Upper lobe of left lung (tissue), 6 donors: ENCODE measurements at regions not wholly inside any gene's neighbourhood (a gene's known extent, or its start where the extent isn't known, plus 50 kb on each side); places are given as distances from the start of the nearest gene placed in this dataset.

Experiments used
- ATAC-seq, 2 donors: fragments of 200-7000 bp; cut with Tn5 transposase; one replicate each; pipeline ENCODE4 v1.9.1; 2022; ENCODE audit warnings: mild to moderate bottlenecking in 2 of 2, moderate library complexity in 2 of 2; ENCODE audit not compliant: low FRiP score in 2 of 2
- DNase-seq, 2 donors: peaks; one replicate each; pipeline ENCODE4 v3.0.0-alpha.2; 2019 to 2020
- H3K27ac ChIP-seq, 4 donors: fragments of 200-600 bp; sonication (generic); one replicate each; pipeline ENCODE4 v1.5.1; 2016 to 2019
- H3K27me3 ChIP-seq, 4 donors: fragments of 200-600 bp; sonication (generic); one replicate each; pipeline ENCODE4 v1.5.1; 2017 to 2019
- H3K36me3 ChIP-seq, 4 donors: fragments of 200-600 bp; sonication (generic); one replicate each; pipeline ENCODE4 v1.5.1; 2016 to 2019
- H3K4me1 ChIP-seq, 4 donors: fragments of 200-600 bp; sonication (generic); one replicate each; pipeline ENCODE4 v1.5.1; 2018 to 2019
- H3K4me3 ChIP-seq, 4 donors: fragments of 200-600 bp; sonication (generic); one replicate each; pipeline ENCODE4 v1.5.1; 2017 to 2019; ENCODE audit warnings: mild to moderate bottlenecking in 2 of 4, moderate library complexity in 1 of 4
- H3K9me3 ChIP-seq, 4 donors: fragments of 200-600 bp; sonication (generic); one replicate each; pipeline ENCODE4 v1.5.1; 2018 to 2019
- CTCF ChIP-seq, 6 experiments: fragments of 450-650 bp in 4 of 6; fragments of 200-600 bp in 2 of 6; sonication (generic) in 2 of 6; IDR thresholded peaks; one replicate each; pipeline ENCODE4 v1.5.1; 2016 to 2019; ENCODE audit warnings: antibody characterized with exemption in 6 of 6
- EP300 ChIP-seq, 4 donors: sonication (generic); formaldehyde crosslinking; IDR thresholded peaks; one replicate each; pipeline ENCODE4 v1.5.1; 2017; ENCODE audit warnings: antibody characterized with exemption in 4 of 4, control low read depth in 2 of 4
- POLR2A ChIP-seq, 4 donors: fragments of 450-650 bp; IDR thresholded peaks; one replicate each; pipeline ENCODE4 v1.5.1; 2016 to 2017; ENCODE audit warnings: antibody characterized with exemption in 4 of 4, mild to moderate bottlenecking in 2 of 4
- POLR2AphosphoS5 ChIP-seq, 2 donors: sonication (generic); formaldehyde crosslinking; IDR thresholded peaks; one replicate each; pipeline ENCODE4 v1.5.1; 2017; ENCODE audit warnings: antibody characterized with exemption in 2 of 2
- WGBS, 2 donors: methylation state at CpG; one replicate each; pipeline ENCODE4 v1.1.5; 2017 to 2018; 5-methylcytosine and 5-hydroxymethylcytosine counted together
- donor health status: DM: no; HTN: no; CAD: no; lungs with moderate emphysema.
- donor health status: DM: no; HTN: yes; CAD: no; lungs with severe emphysema.

DNA sequence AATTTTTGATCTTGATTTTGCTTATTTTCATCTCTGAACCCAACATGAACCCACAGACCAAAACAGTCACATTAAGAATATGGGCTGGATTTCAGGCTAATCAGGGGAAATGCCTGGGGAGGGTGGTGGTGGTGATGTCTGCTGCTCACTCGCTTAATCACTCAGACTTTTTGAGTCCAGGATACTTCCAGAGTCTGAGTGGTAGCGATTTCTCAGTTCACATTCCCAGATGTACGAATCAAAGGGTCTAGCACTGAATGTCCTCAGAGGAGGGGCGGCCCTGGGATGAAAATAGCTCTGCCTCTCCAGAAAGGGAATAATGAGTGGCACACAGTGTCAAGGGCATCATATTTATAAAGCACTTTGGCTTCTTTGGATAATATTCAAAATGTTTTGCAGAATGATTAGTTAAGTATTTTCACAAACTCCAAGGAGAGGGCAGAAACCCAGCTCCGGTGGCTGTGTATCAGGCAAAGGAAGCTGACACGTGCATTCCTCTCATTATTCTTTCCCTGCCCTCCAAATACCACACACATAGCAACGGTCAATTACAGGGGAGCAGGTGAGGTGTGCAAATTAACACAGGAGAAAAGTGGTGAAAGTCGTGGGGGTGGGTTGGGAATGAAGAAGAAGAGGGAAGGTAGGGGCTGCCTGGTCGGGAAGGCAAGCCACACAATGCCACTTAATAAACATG, 345.2 kb upstream of the RSPO3 start:
- H3K4me3 ChIP-seq = no peak overlapping the region
- DNase-seq (no peak), ATAC-seq (no peak)
- no peak overlapping the region for H3K27ac ChIP-seq
- no peaks in the 10 kb centered on the region for H3K27me3 ChIP-seq
- H3K4me1 ChIP-seq = no peaks in the 10 kb centered on the region
- no peaks in the 10 kb centered on the region for H3K36me3 ChIP-seq
- 20 to 22% methylated on average over 9 of the region's 9 CpGs for WGBS, 2 donors
- TF ChIP-seq CTCF (IDR thresholded peaks at IDR 0.05) = no peak
- no peak for TF ChIP-seq POLR2A (IDR thresholded peaks at IDR 0.05)
- no peak for TF ChIP-seq POLR2AphosphoS5 (IDR thresholded peaks at IDR 0.05)
- no peak for TF ChIP-seq EP300 (IDR thresholded peaks at IDR 0.05)
- no peaks in the 10 kb centered on the region for H3K9me3 ChIP-seq

DNA sequence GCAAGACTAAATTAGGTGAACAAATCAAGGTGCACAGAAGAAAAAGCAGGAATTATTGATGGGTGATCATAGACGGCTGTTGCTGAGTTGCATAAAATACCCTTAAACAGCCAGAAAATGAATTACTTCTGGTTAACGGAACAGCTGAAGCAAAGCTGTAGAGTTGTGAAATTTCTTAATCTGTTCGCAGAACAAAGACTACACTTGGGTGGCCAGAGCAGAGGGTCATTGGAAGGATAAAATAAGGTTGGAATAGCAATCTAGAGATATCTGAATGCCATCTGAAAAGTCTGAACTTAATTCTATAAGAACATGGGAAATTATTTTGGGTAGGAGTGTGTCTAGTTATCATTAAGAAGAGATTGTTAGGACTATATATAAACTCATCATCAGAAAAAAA, 339.1 kb upstream of the RSPO3 start:
- TF ChIP-seq EP300 (IDR thresholded peaks at IDR 0.05) = no peak
- TF ChIP-seq POLR2AphosphoS5 (IDR thresholded peaks at IDR 0.05) = no peak
- no peak for TF ChIP-seq CTCF (IDR thresholded peaks at IDR 0.05)
- no peak for TF ChIP-seq POLR2A (IDR thresholded peaks at IDR 0.05)
- Histone ChIP-seq H3K9me3 (no peaks in the 10 kb centered on the region), H3K27me3 (no peaks in the 10 kb centered on the region), H3K4me3 (no peak overlapping the region), H3K27ac (no peak overlapping the region), H3K4me1 (no peaks in the 10 kb centered on the region), H3K36me3 (no peaks in the 10 kb centered on the region)
- WGBS, 2 donors = 79 to 85% methylated on average over 3 of the region's 3 CpGs
- ATAC-seq (no peak), DNase-seq (no peak)

GRCh38 chr6:126781582-126781981, 336.9 kb upstream of the RSPO3 start:
- TF ChIP-seq CTCF (IDR thresholded peaks at IDR 0.05) (no peak), POLR2A (IDR thresholded peaks at IDR 0.05) (no peak), POLR2AphosphoS5 (IDR thresholded peaks at IDR 0.05) (no peak), EP300 (IDR thresholded peaks at IDR 0.05) (no peak)
- Histone ChIP-seq H3K4me3 (no peak overlapping the region), H3K27me3 (no peaks in the 10 kb centered on the region), H3K27ac (no peak overlapping the region), H3K9me3 (no peaks in the 10 kb centered on the region), H3K36me3 (no peaks in the 10 kb centered on the region), H3K4me1 (no peaks in the 10 kb centered on the region)
- ATAC-seq (no peak), DNase-seq (no peak)
- WGBS, 2 donors = 81 to 85% methylated on average over 2 of the region's 2 CpGs

- Histone ChIP-seq H3K4me1 (no peaks in the 10 kb centered on the region), H3K27ac (no peak overlapping the region), H3K9me3 (no peaks in the 10 kb centered on the region), H3K27me3 (no peaks in the 10 kb centered on the region), H3K36me3 (no peaks in the 10 kb centered on the region), H3K4me3 (no peak overlapping the region)
- WGBS, 2 donors = 61 to 80% methylated on average over 2 of the region's 2 CpGs
- DNase-seq (no peak), ATAC-seq (no peak)
- TF ChIP-seq EP300 (IDR thresholded peaks at IDR 0.05) (no peak), CTCF (IDR thresholded peaks at IDR 0.05) (no peak), POLR2A (IDR thresholded peaks at IDR 0.05) (no peak), POLR2AphosphoS5 (IDR thresholded peaks at IDR 0.05) (no peak)
Measured at GRCh38 chr6:126784161-126784790, 334.2 kb upstream of the RSPO3 start.

GRCh38 chr6:126786262-126786661, 332.2 kb upstream of the RSPO3 start:
- Histone ChIP-seq H3K27me3 (no peaks in the 10 kb centered on the region), H3K36me3 (no peaks in the 10 kb centered on the region), H3K27ac (no peak overlapping the region), H3K9me3 (no peaks in the 10 kb centered on the region), H3K4me1 (no peaks in the 10 kb centered on the region), H3K4me3 (no peak overlapping the region)
- ATAC-seq (no peak), DNase-seq (no peak)
- no peak for TF ChIP-seq CTCF (IDR thresholded peaks at IDR 0.05)
- no peak for TF ChIP-seq EP300 (IDR thresholded peaks at IDR 0.05)
- TF ChIP-seq POLR2AphosphoS5 (IDR thresholded peaks at IDR 0.05) = no peak
- no peak for TF ChIP-seq POLR2A (IDR thresholded peaks at IDR 0.05)
- 68 to 82% methylated on average over 1 of the region's 1 CpG for WGBS, 2 donors
